GOT3 (cell line): ENCODE measurements at regions not wholly inside any gene's neighbourhood (a gene's known extent, or its start where the extent isn't known, plus 50 kb on each side); places are given as distances from the start of the nearest gene placed in this dataset.
"Not testable (repeated sequence)": the region's sequence is repeated elsewhere in the genome, so short reads cannot be mapped to it uniquely, and the experiment has no call there.

Experiments used
- DNase-seq: peaks from one replicate; lab custom pipeline; 2025; ENCODE audit warnings: mixed read lengths; lab: John Stamatoyannopoulos, UW

DNA sequence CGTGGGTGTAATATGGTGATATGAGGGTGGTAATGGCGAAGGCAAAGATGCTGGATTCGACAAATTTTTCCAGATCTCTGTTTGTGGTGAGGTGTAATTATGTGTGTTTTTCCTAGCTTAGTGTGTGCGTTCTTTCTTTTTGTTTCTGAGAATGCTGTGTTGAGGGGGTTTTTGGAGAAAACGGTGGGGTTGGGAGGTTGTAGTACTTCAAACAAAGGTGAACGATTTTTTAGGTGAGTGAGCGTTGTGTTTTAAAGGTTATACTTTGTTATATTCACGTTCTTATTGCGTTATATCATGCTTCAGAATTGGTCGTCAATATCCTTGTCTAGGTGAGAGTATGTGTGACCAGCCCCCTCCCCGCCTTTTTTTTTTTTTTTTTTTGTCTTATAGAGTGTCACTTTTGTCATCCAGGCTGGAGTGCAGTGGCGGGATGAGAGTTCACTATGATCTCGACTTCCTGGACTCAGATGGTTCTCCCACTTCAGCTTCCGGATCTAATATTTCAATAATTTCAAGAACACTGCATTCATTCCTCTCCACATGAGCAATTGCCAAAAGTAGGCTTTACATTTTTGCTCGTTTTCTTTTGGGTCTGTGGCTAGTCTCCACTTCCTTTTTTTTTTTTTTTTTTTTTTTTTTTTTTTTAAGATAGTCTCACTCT, 82.2 kb upstream of the RNU2-1 start:
- no peak for DNase-seq

DNA sequence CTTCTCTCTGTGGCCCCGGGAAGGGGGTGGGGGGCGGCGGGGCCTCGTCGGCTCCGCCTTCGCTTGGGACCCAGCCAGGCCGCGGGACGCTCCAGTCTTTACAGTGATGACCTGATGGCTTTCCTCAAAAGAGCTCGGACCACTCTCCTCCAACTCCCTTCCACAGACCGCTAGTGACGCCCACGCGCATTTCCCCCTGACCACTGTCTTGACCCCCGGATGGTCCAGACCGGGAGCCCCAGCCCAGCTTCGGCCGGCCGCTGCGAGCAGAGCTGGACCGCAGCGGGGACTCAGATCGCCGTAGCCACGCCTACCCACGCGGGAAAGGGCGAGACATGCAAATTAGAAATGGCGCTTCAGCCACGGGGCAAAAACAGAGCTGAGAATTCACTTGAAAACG, 81.6 kb upstream of the RNU2-1 start:
- DNase-seq = no peak

DNA sequence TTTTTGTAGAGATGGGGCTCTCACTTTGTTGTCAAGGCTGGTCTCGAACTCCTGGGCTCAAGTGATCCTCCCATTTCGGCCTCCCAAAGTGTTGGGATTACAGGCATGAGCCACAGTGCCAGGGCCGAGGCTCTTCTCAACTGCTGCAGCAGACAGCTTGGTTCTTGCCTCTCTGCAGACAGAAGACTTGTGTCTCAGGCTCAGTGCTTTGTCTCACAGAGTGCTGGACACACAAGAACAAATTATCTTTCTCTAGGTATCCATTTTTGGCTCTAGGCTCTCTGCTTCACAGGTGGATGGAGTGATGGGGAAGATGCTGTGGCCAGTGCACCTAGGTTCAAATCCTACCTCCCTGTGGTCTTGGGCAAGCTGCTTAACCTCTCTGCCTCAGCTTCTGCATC, 80.8 kb upstream of the RNU2-1 start:
- no peak for DNase-seq

DNA sequence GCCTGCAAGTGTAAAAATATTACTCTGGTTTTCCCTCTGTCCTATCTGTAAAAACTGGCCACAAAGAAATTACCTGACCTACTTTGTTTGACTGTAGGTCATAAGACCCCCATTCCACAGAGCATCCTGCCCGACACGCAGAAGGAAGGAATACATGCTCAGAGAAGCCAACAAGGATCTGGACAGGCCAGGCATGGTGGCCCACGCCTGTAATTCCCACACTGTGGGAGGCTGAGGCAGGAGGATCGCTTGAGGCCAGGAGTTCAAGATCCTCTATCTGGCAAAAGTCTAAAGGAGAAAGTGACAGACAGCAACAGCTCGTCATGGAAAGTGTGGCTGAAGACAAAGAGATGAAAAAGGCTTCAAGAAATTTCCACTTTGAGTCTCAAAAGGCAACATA, 78.2 kb upstream of the RNU2-1 start:
- DNase-seq = no peak

DNA sequence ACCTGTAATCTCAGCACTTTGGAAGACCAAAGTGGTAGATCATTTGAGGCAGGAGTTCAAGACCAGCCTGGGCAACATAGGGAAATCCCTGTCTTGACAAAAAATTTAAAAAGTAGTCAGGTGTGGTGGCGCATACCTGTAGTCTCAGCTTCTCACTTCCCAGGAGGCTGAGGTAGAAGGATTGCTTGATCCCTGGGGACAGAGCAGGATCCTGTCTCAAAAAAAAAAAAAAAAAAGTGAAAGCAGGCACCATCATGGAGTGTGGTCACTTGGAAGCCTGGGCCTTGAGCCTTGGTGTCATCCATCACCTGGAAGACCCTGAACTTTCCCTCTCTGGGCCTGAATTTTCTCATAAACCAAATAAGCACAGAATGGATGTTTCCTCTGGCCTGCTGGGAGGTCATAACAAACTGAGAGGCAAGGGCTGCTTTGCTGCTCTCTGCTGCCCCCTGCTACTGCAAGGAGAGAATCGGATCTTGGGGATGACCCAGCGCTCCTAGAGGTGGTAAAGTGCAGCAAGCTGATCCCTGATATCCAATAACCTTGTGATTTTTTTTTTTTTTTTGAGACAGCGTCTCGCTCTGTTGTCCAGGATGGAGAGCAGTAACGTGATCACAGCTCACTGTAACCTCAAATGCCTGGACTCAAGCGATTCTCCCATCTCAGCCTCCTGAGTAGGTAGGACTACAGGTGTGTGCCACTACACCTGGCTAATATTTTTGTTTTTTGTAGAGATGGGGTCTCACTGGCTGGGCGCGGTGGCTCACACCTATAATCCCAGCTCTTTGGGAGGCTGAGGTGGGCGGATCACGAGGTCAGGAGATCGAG, 75.9 kb upstream of the RNU2-1 start:
- DNase-seq = no peak

DNA sequence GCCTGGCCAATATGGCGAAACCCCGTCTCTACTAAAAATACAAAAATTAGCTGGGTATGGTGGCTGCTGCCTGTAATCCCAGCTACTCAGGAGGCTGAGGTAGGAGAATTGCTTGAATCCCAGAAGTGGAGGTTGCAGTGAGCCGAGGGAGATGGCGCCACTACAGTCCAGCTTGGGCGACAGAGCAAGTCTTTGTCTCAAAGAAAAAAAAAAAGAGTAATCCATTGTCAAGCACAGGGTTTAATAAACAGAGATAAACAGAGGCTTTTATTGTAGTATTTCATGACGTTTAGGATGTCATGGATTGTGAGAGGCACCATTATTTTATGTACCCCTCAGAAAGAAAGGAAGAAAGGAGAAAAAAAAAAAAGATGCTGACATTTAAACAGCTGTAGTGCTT, 75.2 kb upstream of the RNU2-1 start:
- no peak for DNase-seq

DNA sequence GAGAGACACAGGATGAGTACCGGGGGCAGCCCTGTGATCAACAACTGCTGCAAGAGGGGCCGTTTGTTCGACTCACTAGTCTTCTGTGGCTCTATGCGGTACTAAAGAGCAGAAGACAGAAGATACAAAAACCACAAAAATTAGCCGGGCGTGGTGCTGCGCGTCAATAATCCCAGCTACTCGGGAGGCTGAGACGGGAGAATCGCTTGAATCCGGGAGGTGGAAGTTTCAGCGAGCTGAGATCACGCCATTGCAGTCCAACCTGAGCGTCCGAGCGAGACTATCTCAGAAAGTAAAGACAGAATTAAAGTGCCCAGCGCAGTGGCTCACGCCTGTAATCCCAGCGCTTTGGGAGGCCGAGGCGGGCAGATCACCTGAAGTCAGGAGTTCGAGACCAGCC, 71.0 kb upstream of the RNU2-1 start:
- DNase-seq = not testable (repeated sequence)

DNA sequence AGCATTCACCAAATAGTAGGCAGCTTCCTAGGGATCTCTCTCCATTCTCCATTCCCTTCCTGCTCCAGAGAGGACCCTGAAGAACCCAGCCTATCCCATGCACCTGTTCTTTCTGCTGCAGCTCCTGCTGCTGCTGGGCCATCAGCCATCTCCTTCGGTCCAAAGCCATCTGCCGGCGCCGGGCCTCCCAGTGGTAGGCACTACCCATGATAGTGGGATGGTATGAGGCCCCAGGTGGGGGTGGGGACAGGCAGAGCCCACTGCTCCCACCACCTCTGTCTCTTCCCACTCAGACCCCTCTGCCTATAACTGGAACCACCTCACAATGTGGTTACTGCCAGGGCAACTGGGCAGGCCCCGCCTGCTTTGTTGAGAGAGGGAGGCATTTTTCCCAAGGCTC, 69.3 kb upstream of the RNU2-1 start:
- not testable (repeated sequence) for DNase-seq

DNA sequence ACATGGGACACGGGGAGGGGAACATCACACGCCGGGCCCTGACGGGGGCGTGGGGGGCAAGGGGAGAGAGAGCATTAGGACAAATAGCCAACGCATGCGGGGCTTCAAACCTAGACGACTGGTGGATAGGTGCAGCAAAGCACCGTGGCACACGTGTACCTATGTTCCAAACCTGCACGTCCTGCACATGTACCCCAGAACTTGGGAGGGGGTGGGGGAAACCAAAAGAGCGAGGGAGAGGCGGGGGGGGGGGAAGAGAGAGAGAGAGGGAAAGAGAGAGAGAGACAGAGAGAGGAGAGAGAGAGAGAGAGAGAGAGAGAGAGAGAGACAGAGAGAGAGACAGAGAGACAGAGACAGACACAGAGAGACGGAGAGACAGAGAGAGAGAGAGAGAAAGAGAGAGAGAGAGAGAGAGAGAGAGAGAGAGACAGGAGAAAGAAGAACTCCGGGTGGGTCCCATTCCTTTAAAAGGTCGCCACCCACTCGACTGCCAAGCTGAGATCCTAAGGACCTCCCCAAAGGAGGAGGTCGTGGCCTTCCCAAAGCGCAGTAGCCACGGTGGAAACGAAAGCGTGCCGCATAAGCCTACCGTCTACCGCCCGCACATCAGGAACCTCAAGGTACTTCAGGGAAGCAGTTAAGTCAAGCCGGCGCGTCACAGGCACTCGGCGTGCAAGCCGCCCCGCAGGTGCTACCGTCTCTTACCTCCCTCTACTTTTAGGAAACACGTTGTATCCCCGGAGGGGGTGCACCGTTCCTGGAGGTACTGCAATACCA, 65.7 kb upstream of the RNU2-1 start:
- DNase-seq = not testable (repeated sequence)

DNA sequence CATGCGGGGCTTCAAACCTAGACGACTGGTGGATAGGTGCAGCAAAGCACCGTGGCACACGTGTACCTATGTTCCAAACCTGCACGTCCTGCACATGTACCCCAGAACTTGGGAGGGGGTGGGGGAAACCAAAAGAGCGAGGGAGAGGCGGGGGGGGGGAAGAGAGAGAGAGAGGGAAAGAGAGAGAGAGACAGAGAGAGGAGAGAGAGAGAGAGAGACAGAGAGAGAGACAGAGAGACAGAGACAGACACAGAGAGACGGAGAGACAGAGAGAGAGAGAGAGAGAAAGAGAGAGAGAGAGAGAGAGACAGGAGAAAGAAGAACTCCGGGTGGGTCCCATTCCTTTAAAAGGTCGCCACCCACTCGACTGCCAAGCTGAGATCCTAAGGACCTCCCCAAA, 55.9 kb upstream of the RNU2-1 start:
- not testable (repeated sequence) for DNase-seq

DNA sequence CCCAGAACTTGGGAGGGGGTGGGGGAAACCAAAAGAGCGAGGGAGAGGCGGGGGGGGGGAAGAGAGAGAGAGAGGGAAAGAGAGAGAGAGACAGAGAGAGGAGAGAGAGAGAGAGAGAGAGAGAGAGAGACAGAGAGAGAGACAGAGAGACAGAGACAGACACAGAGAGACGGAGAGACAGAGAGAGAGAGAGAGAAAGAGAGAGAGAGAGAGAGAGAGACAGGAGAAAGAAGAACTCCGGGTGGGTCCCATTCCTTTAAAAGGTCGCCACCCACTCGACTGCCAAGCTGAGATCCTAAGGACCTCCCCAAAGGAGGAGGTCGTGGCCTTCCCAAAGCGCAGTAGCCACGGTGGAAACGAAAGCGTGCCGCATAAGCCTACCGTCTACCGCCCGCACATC, 49.8 kb upstream of the RNU2-1 start:
- DNase-seq = not testable (repeated sequence)
